H9 (cell line): ENCODE measurements at regions not wholly inside any gene's neighbourhood (a gene's known extent, or its start where the extent isn't known, plus 50 kb on each side); places are given as distances from the start of the nearest gene placed in this dataset.
A peak's percentile ranks its signal among the peaks of the same experiment; 100 is the strongest.

Experiments used
- DNase-seq: peaks from one replicate; pipeline ENCODE4 v3.0.0-alpha.2; 2017
- H2AFZ ChIP-seq: one replicate; pipeline ENCODE4 v1.6.1; 2013; ENCODE audit warnings: mild to moderate bottlenecking, low read length, control low read depth, moderate library complexity
- H2AK5ac ChIP-seq: 2 replicates; pipeline ENCODE4 v1.6.1; 2013; ENCODE audit warnings: low read length, control low read depth, mixed read lengths; ENCODE audit not compliant: insufficient read length
- H2BK120ac ChIP-seq: one replicate; pipeline ENCODE4 v1.6.1; 2013; ENCODE audit warnings: low read depth, mild to moderate bottlenecking, low read length, control low read depth, inconsistent platforms; ENCODE audit not compliant: poor library complexity, severe bottlenecking
- H2BK12ac ChIP-seq: 2 replicates; pipeline ENCODE4 v1.6.1; 2013; ENCODE audit warnings: low read length, control low read depth, mixed read lengths, low read depth; ENCODE audit not compliant: insufficient read length
- H2BK15ac ChIP-seq: 2 replicates; pipeline ENCODE4 v1.6.1; 2013; ENCODE audit warnings: low read depth, low read length, control low read depth
- H2BK20ac ChIP-seq: one replicate; pipeline ENCODE4 v1.6.1; 2013; ENCODE audit warnings: low read depth, mild to moderate bottlenecking, low read length, control low read depth, inconsistent platforms; ENCODE audit not compliant: poor library complexity, severe bottlenecking
- H2BK5ac ChIP-seq: 2 replicates; pipeline ENCODE4 v1.6.1; 2013; ENCODE audit warnings: low read length, control low read depth, mixed read lengths; ENCODE audit not compliant: insufficient read length
- H3K14ac ChIP-seq: 2 replicates; pipeline ENCODE4 v1.6.1; 2013; ENCODE audit warnings: low read length, control low read depth; ENCODE audit not compliant: insufficient read depth
- H3K18ac ChIP-seq: 2 replicates; pipeline ENCODE4 v1.6.1; 2013; ENCODE audit warnings: low read depth, mild to moderate bottlenecking, mixed read lengths, low read length, control low read depth; ENCODE audit not compliant: insufficient read length
- H3K23ac ChIP-seq: 2 replicates; pipeline ENCODE4 v1.6.1; 2013; ENCODE audit warnings: low read length, control low read depth, mixed read lengths, low read depth; ENCODE audit not compliant: insufficient read length
- H3K23me2 ChIP-seq: 2 replicates; pipeline ENCODE4 v1.6.1; 2013; ENCODE audit warnings: low read depth, mild to moderate bottlenecking, mixed read lengths, low read length, control low read depth; ENCODE audit not compliant: insufficient read length, poor library complexity, severe bottlenecking
- H3K27ac ChIP-seq: 2 replicates; pipeline ENCODE4 v1.5.1; 2013; ENCODE audit warnings: low read length, control low read depth, mixed read lengths, low read depth; ENCODE audit not compliant: insufficient read length
- H3K27me3 ChIP-seq: 2 replicates; pipeline ENCODE4 v1.6.1; 2013; ENCODE audit warnings: low read length, control low read depth, inconsistent platforms; ENCODE audit not compliant: insufficient read depth
- H3K4ac ChIP-seq: 2 replicates; pipeline ENCODE4 v1.6.1; 2013; ENCODE audit warnings: low read depth, mild to moderate bottlenecking, control low read depth, inconsistent platforms, low read length, moderate library complexity
- H3K4me1 ChIP-seq: 2 replicates; pipeline ENCODE4 v1.6.1; 2013; ENCODE audit warnings: low read length, control low read depth, inconsistent platforms; ENCODE audit not compliant: insufficient read depth
- H3K4me2 ChIP-seq: 2 replicates; pipeline ENCODE4 v1.6.1; 2013; ENCODE audit warnings: low read length, control low read depth, mixed read lengths; ENCODE audit not compliant: insufficient read length, insufficient read depth
- H3K56ac ChIP-seq: 2 replicates; pipeline ENCODE4 v1.6.1; 2013; ENCODE audit warnings: low read depth, mild to moderate bottlenecking, mixed read lengths, low read length, control low read depth; ENCODE audit not compliant: insufficient read length
- H3K79me1 ChIP-seq: 2 replicates; pipeline ENCODE4 v1.6.1; 2013; ENCODE audit warnings: low read depth, mild to moderate bottlenecking, moderate library complexity, low read length, control low read depth, inconsistent platforms; ENCODE audit not compliant: insufficient read depth, poor library complexity, severe bottlenecking
- H3K79me2 ChIP-seq: 2 replicates; pipeline ENCODE4 v1.6.1; 2013; ENCODE audit warnings: low read length, control low read depth, inconsistent platforms; ENCODE audit not compliant: insufficient read depth
- H3K9ac ChIP-seq: 2 replicates; pipeline ENCODE4 v1.6.1; 2013; ENCODE audit warnings: low read length, control low read depth, mixed read lengths; ENCODE audit not compliant: insufficient read length; ENCODE audit errors: extremely low read depth
- H3K9me3 ChIP-seq: one replicate; pipeline ENCODE4 v1.6.1; 2013; ENCODE audit warnings: low read depth, low read length, inconsistent platforms; ENCODE audit not compliant: control insufficient read depth
- H3T11ph ChIP-seq: one replicate; pipeline ENCODE4 v1.6.1; 2013; ENCODE audit warnings: mild to moderate bottlenecking, low read length, control low read depth, inconsistent platforms
- H4K20me1 ChIP-seq: one replicate; pipeline ENCODE4 v1.6.1; 2013; ENCODE audit not compliant: control insufficient read depth, insufficient read length, insufficient read depth
- H4K5ac ChIP-seq: 2 replicates; pipeline ENCODE4 v1.6.1; 2013; ENCODE audit warnings: low read depth, mild to moderate bottlenecking, mixed read lengths, low read length, control low read depth; ENCODE audit not compliant: insufficient read length
- H4K8ac ChIP-seq: replicated peaks from 2 replicates; pipeline ENCODE4 v1.6.1; 2013; ENCODE audit warnings: low read length, control low read depth, mixed read lengths, low read depth; ENCODE audit not compliant: insufficient read length
- H4K91ac ChIP-seq: 2 replicates; pipeline ENCODE4 v1.6.1; 2013; ENCODE audit warnings: low read depth, mild to moderate bottlenecking, moderate library complexity, mixed read lengths, low read length, control low read depth; ENCODE audit not compliant: insufficient read length
- H3K27ac Mint-ChIP-seq, 3 experiments: 2 replicates in 2 of 3; 3 replicates in 1 of 3; pipeline ENCODE4 v1.8.0; 2020 to 2021; ENCODE audit warnings: mixed read lengths in 3 of 3, mild to moderate bottlenecking in 1 of 3, moderate library complexity in 1 of 3
- H3K27me3 Mint-ChIP-seq: 2 replicates; pipeline ENCODE4 v1.8.0; 2021; ENCODE audit warnings: low read depth, mild to moderate bottlenecking, moderate library complexity, mixed read lengths
- H3K36me3 Mint-ChIP-seq, 3 experiments: 2 replicates in 2 of 3; 3 replicates in 1 of 3; pipeline ENCODE4 v1.8.0; 2020 to 2021; ENCODE audit warnings: low read depth in 3 of 3, mixed read lengths in 3 of 3; ENCODE audit not compliant: insufficient read depth in 1 of 3
- H3K4me1 Mint-ChIP-seq, 2 experiments: 2 replicates each; pipeline ENCODE4 v1.8.0; 2020; ENCODE audit warnings: mixed read lengths in 2 of 2
- H3K4me3 Mint-ChIP-seq, 2 experiments: 2 replicates in 1 of 2; 3 replicates in 1 of 2; pipeline ENCODE4 v1.8.0; 2020 to 2021; ENCODE audit warnings: mild to moderate bottlenecking in 2 of 2, mixed read lengths in 2 of 2, moderate library complexity in 1 of 2
- H3K9me3 Mint-ChIP-seq, 2 experiments: 2 replicates in 1 of 2; 3 replicates in 1 of 2; pipeline ENCODE4 v1.8.0; 2020; ENCODE audit warnings: mild to moderate bottlenecking in 2 of 2, mixed read lengths in 2 of 2, moderate library complexity in 1 of 2
- CTCF ChIP-seq: fragments of 200-600 bp; sonication (generic); conservative IDR thresholded peaks from 3 replicates; pipeline ENCODE4 v1.8.0; 2021; ENCODE audit warnings: antibody characterized with exemption, mild to moderate bottlenecking
- WGBS: extraction: QIAGEN DNeasy Blood & Tissue Kit; methylation state at CpG from one replicate; pipeline ENCODE4 v1.1.7; 2013; ENCODE audit warnings: missing lambda C conversion rate, low lambda C conversion rate, mixed read lengths; ENCODE audit not compliant: insufficient read length; ENCODE audit errors: extremely low coverage; 5-methylcytosine and 5-hydroxymethylcytosine counted together

GRCh38 chr16:75805946-75806345, 79.7 kb upstream of the CPHXL start:
- Histone ChIP-seq H3K56ac (no peak overlapping the region), H3K9ac (no peak overlapping the region), H3K4me2 (no peak overlapping the region), H4K20me1 (no peaks in the 10 kb centered on the region), H3K4ac (no peak overlapping the region), H3K27me3 (no peaks in the 10 kb centered on the region), H3K23me2 (no peaks in the 10 kb centered on the region), H3K23ac (no peak overlapping the region), H3K9me3 (no peaks in the 10 kb centered on the region), H3K18ac (no peak overlapping the region), H3K79me2 (no peaks in the 10 kb centered on the region), H2BK20ac (no peak overlapping the region), H2BK12ac (no peak overlapping the region), H3K14ac (no peak overlapping the region), H3K79me1 (no peaks in the 10 kb centered on the region), H2BK120ac (no peak overlapping the region), H3K27ac (no peak overlapping the region), H3T11ph (no peak overlapping the region), H2AFZ (no peak overlapping the region), H4K5ac (no peak overlapping the region), H3K4me1 (no peaks in the 10 kb centered on the region), H2BK5ac (no peak overlapping the region), H2AK5ac (no peak overlapping the region), H2BK15ac (no peak overlapping the region), H4K91ac (no peak overlapping the region), H4K8ac (no peak overlapping the region)
- Mint-ChIP-seq H3K4me3 (no peak overlapping the region), H3K4me1 (no peaks in the 10 kb centered on the region), H3K9me3 (no peaks in the 10 kb centered on the region), H3K36me3 (no peaks in the 10 kb centered on the region), H3K27me3 (peaks cover 62% of the 10 kb centered on the region), H3K27ac (no peak overlapping the region)
- peak; percentile 32; the same call in 2 of the 3 replicates for TF ChIP-seq CTCF
- DNase-seq, result no peak
- no CpG with 5 or more reads among the region's 6 CpGs for WGBS
